Liver (tissue), 8 donors: ENCODE measurements at regions not wholly inside any gene's neighbourhood (a gene's known extent, or its start where the extent isn't known, plus 50 kb on each side); places are given as distances from the start of the nearest gene placed in this dataset.
"Not testable (repeated sequence)": the region's sequence is repeated elsewhere in the genome, so short reads cannot be mapped to it uniquely, and the experiment has no call there.

Experiments used
- DNase-seq: peaks from one replicate; pipeline ENCODE4 v3.0.0-alpha.2; 2017; ENCODE audit warnings: low spot score
- H3K27ac ChIP-seq, 2 donors: one replicate each; pipeline ENCODE4 v1.7.0; 2013; ENCODE audit warnings: inconsistent platforms in 2 of 2, low read length in 2 of 2, control low read depth in 1 of 2, low read depth in 1 of 2, mild to moderate bottlenecking in 1 of 2
- H3K27me3 ChIP-seq, 4 donors: one replicate each; pipeline versions ENCODE4 v1.6.1 to v1.7.0; 2013; ENCODE audit warnings: low read length in 3 of 4, inconsistent platforms in 1 of 4, mild to moderate bottlenecking in 1 of 4, moderate library complexity in 1 of 4; ENCODE audit not compliant: control insufficient read depth in 4 of 4, insufficient read depth in 4 of 4
- H3K36me3 ChIP-seq, 4 donors: one replicate each; pipeline versions ENCODE4 v1.6.1 to v1.7.0; 2013; ENCODE audit warnings: low read length in 3 of 4, mild to moderate bottlenecking in 3 of 4, low read depth in 1 of 4, moderate library complexity in 1 of 4; ENCODE audit not compliant: control insufficient read depth in 4 of 4, insufficient read depth in 3 of 4
- H3K4me1 ChIP-seq, 4 donors: one replicate each; pipeline versions ENCODE4 v1.6.1 to v1.7.0; 2013; ENCODE audit warnings: low read length in 3 of 4, mild to moderate bottlenecking in 3 of 4, moderate library complexity in 1 of 4; ENCODE audit not compliant: control insufficient read depth in 4 of 4, insufficient read depth in 4 of 4
- H3K4me3 ChIP-seq, 3 donors: one replicate each; pipeline versions ENCODE4 v1.6.1 to v1.7.0; 2013; ENCODE audit warnings: low read length in 3 of 3, control low read depth in 1 of 3, low read depth in 1 of 3, mild to moderate bottlenecking in 1 of 3
- H3K9ac ChIP-seq, 2 donors: one replicate each; pipeline ENCODE4 v1.7.0; 2013; ENCODE audit warnings: low read length in 2 of 2, mild to moderate bottlenecking in 2 of 2, moderate library complexity in 2 of 2, control low read depth in 1 of 2, low read depth in 1 of 2
- H3K9me3 ChIP-seq, 4 donors: one replicate each; pipeline versions ENCODE4 v1.6.1 to v1.7.0; 2013; ENCODE audit warnings: low read length in 3 of 4; ENCODE audit not compliant: control insufficient read depth in 4 of 4
- EGR1 ChIP-seq, 2 donors: IDR thresholded peaks; 2 replicates each; pipeline ENCODE4 v1.6.1; 2016 to 2018; ENCODE audit warnings: antibody characterized with exemption in 2 of 2, low read depth in 2 of 2
- FOXA2 ChIP-seq: IDR thresholded peaks from 2 replicates; pipeline ENCODE4 v1.6.1; 2016; ENCODE audit warnings: antibody characterized with exemption
- HNF4G ChIP-seq: IDR thresholded peaks from 2 replicates; pipeline ENCODE4 v1.6.1; 2016; ENCODE audit warnings: antibody characterized with exemption
- JUND ChIP-seq, 2 donors: IDR thresholded peaks; 2 replicates each; pipeline ENCODE4 v1.6.1; 2016; ENCODE audit warnings: antibody characterized with exemption in 2 of 2
- RXRA ChIP-seq, 2 donors: IDR thresholded peaks; 2 replicates each; pipeline ENCODE4 v1.6.1; 2017 to 2018; ENCODE audit warnings: antibody characterized with exemption in 2 of 2, mild to moderate bottlenecking in 1 of 2
- SP1 ChIP-seq: IDR thresholded peaks from 2 replicates; pipeline ENCODE4 v1.6.1; 2018; ENCODE audit warnings: antibody characterized with exemption, mild to moderate bottlenecking
- TAF1 ChIP-seq: conservative IDR thresholded peaks from 2 replicates; pipeline ENCODE4 v1.6.1; 2016; ENCODE audit warnings: antibody characterized with exemption, mild to moderate bottlenecking
- YY1 ChIP-seq: IDR thresholded peaks from 2 replicates; pipeline ENCODE4 v1.6.1; 2016; ENCODE audit warnings: antibody characterized with exemption, mild to moderate bottlenecking
- WGBS: extraction: QIAGEN DNeasy Blood & Tissue Kit; methylation state at CpG from one replicate; pipeline ENCODE4 v1.1.7; 2013; 5-methylcytosine and 5-hydroxymethylcytosine counted together
- TF ChIP-seq, protein P1 (sequence below): IDR thresholded peaks from 2 replicates; pipeline ENCODE4 v1.6.1; 2016; ENCODE audit warnings: antibody characterized with exemption, mild to moderate bottlenecking
- TF ChIP-seq, protein P2 (sequence below): IDR thresholded peaks from 2 replicates; pipeline ENCODE4 v1.6.1; 2016; ENCODE audit warnings: antibody characterized with exemption
- TF ChIP-seq, protein P3 (sequence below): fragments of 150-350 bp; IDR thresholded peaks from 2 replicates; pipeline ENCODE4 v1.5.1; 2017; ENCODE audit warnings: improper control_type of control experiment, low read depth, low read length; ENCODE audit not compliant: missing input control
- TF ChIP-seq, protein P4 (sequence below): IDR thresholded peaks from 2 replicates; pipeline ENCODE4 v1.6.1; 2016; ENCODE audit warnings: antibody characterized with exemption
- donor health status: healthy.
- donor health status: healthy.
- donor health status: healthy.
- donor health status: healthy.
- donor health status: healthy.

DNA sequence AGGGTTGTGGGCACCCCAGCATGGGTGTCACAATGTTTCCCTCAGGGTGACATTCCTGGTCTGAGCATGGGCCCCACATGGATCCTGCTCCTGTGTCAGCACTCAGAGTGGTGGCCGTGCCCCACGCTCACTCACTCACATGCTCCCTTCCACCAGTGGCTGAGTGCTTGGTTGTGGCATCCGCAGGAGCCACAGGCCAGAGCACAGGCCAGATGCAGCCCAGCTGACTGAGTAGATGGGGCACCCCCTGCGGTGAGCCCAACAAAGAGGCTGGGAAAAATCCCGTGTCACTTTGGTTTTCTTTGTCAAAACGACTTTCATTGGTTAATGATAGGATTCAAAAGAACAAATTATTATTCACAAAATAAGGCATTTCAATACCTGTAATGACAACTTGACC, 204.6 kb upstream of the ANXA10 start:
- 84% methylated on average over 6 of the region's 6 CpGs for WGBS
- no peaks in the 10 kb centered on the region for H3K36me3 ChIP-seq
- H3K9me3 ChIP-seq, result peaks cover 0 to 6% (median 2%) of the 10 kb centered on the region in 4 donors
- H3K9ac ChIP-seq, result no peak overlapping the region
- H3K27ac ChIP-seq, result no peak overlapping the region
- H3K4me1 ChIP-seq, result no peaks in the 10 kb centered on the region
- TF ChIP-seq, protein P1, sequence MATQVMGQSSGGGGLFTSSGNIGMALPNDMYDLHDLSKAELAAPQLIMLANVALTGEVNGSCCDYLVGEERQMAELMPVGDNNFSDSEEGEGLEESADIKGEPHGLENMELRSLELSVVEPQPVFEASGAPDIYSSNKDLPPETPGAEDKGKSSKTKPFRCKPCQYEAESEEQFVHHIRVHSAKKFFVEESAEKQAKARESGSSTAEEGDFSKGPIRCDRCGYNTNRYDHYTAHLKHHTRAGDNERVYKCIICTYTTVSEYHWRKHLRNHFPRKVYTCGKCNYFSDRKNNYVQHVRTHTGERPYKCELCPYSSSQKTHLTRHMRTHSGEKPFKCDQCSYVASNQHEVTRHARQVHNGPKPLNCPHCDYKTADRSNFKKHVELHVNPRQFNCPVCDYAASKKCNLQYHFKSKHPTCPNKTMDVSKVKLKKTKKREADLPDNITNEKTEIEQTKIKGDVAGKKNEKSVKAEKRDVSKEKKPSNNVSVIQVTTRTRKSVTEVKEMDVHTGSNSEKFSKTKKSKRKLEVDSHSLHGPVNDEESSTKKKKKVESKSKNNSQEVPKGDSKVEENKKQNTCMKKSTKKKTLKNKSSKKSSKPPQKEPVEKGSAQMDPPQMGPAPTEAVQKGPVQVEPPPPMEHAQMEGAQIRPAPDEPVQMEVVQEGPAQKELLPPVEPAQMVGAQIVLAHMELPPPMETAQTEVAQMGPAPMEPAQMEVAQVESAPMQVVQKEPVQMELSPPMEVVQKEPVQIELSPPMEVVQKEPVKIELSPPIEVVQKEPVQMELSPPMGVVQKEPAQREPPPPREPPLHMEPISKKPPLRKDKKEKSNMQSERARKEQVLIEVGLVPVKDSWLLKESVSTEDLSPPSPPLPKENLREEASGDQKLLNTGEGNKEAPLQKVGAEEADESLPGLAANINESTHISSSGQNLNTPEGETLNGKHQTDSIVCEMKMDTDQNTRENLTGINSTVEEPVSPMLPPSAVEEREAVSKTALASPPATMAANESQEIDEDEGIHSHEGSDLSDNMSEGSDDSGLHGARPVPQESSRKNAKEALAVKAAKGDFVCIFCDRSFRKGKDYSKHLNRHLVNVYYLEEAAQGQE, result no peak
- TF ChIP-seq YY1, result no peak
- TF ChIP-seq, protein P2, sequence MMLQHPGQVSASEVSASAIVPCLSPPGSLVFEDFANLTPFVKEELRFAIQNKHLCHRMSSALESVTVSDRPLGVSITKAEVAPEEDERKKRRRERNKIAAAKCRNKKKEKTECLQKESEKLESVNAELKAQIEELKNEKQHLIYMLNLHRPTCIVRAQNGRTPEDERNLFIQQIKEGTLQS, result no peak
- no peak for TF ChIP-seq EGR1 (IDR thresholded peaks at IDR 0.05; ENCODE audit: low read depth in 2 of 2)
- TF ChIP-seq RXRA (IDR thresholded peaks at IDR 0.05), result no peak
- H3K4me3 ChIP-seq, result no peak overlapping the region
- H3K27me3 ChIP-seq, result no peaks in the 10 kb centered on the region
- no peak for DNase-seq

DNA sequence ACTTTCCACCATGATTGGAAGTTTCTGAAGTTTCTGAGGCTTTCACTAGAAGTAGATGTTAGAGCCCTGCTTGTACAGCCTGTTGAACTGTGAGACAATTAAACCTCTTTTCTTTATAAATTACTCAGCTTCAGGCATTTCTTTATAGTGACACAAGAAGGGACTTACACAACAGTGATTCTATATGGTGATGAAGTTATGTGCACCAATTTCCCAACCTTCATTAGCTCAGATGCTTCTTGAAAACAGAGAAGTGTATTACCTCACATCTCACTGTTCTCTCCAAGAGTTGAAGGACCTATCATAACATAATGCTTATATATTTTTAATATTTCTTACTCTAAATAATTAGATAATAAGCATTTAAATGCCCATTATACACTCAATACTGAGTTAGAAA, 202.1 kb upstream of the ANXA10 start:
- no peak for DNase-seq
- Histone ChIP-seq H3K27me3 (no peaks in the 10 kb centered on the region), H3K9ac (no peak overlapping the region), H3K27ac (no peak overlapping the region), H3K9me3 (peaks cover 0 to 6% (median 2%) of the 10 kb centered on the region in 4 donors), H3K4me3 (no peak overlapping the region), H3K36me3 (no peaks in the 10 kb centered on the region), H3K4me1 (no peaks in the 10 kb centered on the region)
- TF ChIP-seq, protein P1, result no peak
- TF ChIP-seq TAF1 (no peak), FOXA2 (no peak), JUND (IDR thresholded peaks at IDR 0.05) (no peak), EGR1 (IDR thresholded peaks at IDR 0.05; ENCODE audit: low read depth in 2 of 2) (no peak), SP1 (no peak)
- TF ChIP-seq, protein P2, result no peak

DNA sequence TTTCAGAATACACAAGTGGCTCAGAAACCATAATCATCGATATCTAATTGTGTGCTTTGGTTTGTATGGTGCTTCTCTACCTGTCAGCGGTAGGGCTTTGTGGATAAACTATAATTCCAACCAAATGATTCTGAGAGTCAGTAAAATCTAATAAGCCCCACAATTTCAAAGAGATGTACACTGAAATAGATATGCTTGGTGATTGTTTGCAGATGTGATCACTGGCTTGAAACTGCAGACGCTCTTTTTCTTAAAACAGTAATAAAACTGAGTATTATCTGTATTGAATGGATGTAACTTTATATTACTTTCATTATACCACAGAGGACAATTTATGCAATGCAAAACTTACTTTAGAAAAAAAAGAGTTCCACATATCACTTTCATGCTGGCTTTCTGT, 198.8 kb upstream of the ANXA10 start:
- Histone ChIP-seq H3K36me3 (no peaks in the 10 kb centered on the region), H3K4me1 (no peaks in the 10 kb centered on the region), H3K27me3 (no peaks in the 10 kb centered on the region), H3K27ac (no peak overlapping the region), H3K4me3 (no peak overlapping the region), H3K9me3 (no peaks in the 10 kb centered on the region), H3K9ac (no peak overlapping the region)
- WGBS, result 80% methylated on average over 3 of the region's 3 CpGs
- DNase-seq, result no peak
- TF ChIP-seq, protein P3, sequence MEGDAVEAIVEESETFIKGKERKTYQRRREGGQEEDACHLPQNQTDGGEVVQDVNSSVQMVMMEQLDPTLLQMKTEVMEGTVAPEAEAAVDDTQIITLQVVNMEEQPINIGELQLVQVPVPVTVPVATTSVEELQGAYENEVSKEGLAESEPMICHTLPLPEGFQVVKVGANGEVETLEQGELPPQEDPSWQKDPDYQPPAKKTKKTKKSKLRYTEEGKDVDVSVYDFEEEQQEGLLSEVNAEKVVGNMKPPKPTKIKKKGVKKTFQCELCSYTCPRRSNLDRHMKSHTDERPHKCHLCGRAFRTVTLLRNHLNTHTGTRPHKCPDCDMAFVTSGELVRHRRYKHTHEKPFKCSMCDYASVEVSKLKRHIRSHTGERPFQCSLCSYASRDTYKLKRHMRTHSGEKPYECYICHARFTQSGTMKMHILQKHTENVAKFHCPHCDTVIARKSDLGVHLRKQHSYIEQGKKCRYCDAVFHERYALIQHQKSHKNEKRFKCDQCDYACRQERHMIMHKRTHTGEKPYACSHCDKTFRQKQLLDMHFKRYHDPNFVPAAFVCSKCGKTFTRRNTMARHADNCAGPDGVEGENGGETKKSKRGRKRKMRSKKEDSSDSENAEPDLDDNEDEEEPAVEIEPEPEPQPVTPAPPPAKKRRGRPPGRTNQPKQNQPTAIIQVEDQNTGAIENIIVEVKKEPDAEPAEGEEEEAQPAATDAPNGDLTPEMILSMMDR, result no peak
- TF ChIP-seq, protein P4, sequence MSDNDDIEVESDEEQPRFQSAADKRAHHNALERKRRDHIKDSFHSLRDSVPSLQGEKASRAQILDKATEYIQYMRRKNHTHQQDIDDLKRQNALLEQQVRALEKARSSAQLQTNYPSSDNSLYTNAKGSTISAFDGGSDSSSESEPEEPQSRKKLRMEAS, result no peak
- TF ChIP-seq HNF4G (no peak), RXRA (IDR thresholded peaks at IDR 0.05) (no peak)

DNA sequence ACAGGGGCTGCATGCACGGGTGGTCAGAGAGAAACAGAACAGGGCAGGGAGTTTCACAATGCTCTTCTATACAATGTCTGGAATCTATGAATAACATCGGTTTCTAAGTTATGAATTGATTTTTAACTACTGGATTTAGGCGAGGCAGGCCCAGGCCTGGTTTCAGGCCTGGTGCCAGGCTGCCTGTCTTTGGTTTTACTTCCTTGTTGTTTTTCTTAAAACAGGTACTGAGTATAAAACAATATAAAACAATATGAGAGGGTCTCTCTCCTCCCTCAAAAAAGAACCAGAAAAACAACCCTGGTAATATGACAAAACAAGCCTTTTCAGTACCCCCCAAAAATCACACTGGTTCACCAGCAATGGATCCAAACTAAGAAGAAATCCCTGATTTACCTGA, 196.1 kb upstream of the ANXA10 start:
- not testable (repeated sequence) for DNase-seq, H3K27me3 ChIP-seq, H3K9me3 ChIP-seq, H3K4me3 ChIP-seq, H3K27ac ChIP-seq, H3K4me1 ChIP-seq, H3K36me3 ChIP-seq, H3K9ac ChIP-seq
- 69% methylated on average over 2 of the region's 3 CpGs for WGBS
